Stimulated activated CD8-positive, alpha-beta memory T cell treated with anti-CD3 and anti-CD28 coated beads, Interleukin-4, amount 100 ng/mL, for 48 hours (primary cell): ENCODE measurements at regions not wholly inside any gene's neighbourhood (a gene's known extent, or its start where the extent isn't known, plus 50 kb on each side); places are given as distances from the start of the nearest gene placed in this dataset.

Experiments
- DNase-seq: peaks from one replicate; pipeline ENCODE4 v3.0.0-alpha.2; 2020

GRCh38 chr13:53749306-53749705 is 720.7 kb downstream of the OLFM4 start:
- DNase-seq: no peak

GRCh38 chr13:53759016-53759415 is 730.4 kb downstream of the OLFM4 start:
- DNase-seq: no peak

- DNase-seq: no peak
These were observed 747.2 kb downstream of the OLFM4 start for GRCh38 chr13:53775807-53776206.

GRCh38 chr13:53778937-53779336 is 750.3 kb downstream of the OLFM4 start:
- no peak for DNase-seq

- DNase-seq: no peak
These were observed 753.3 kb downstream of the OLFM4 start for GRCh38 chr13:53781941-53782340.

- DNase-seq: no peak
These were observed 753.9 kb downstream of the OLFM4 start for GRCh38 chr13:53782488-53782961.

- DNase-seq: no peak
These were observed 754.9 kb downstream of the OLFM4 start for GRCh38 chr13:53783471-53783870.

GRCh38 chr13:53788286-53788685 is 759.7 kb downstream of the OLFM4 start:
- no peak for DNase-seq

GRCh38 chr13:53800011-53800410 is 771.4 kb downstream of the OLFM4 start:
- no peak for DNase-seq

GRCh38 chr13:53807251-53807834 is 778.7 kb downstream of the OLFM4 start:
- DNase-seq: no peak

GRCh38 chr13:53821632-53822031 is 793.0 kb downstream of the OLFM4 start:
- no peak for DNase-seq

GRCh38 chr13:53822136-53822535 is 793.5 kb downstream of the OLFM4 start:
- DNase-seq: no peak

- DNase-seq: no peak
These were observed 810.8 kb downstream of the OLFM4 start for GRCh38 chr13:53839461-53839860.

- DNase-seq: no peak
These were observed 816.0 kb downstream of the OLFM4 start for GRCh38 chr13:53844473-53845146.

- DNase-seq: no peak
These were observed 818.9 kb downstream of the OLFM4 start for GRCh38 chr13:53847502-53847901.

- DNase-seq: no peak
These were observed 819.9 kb downstream of the OLFM4 start for GRCh38 chr13:53848366-53848961.

GRCh38 chr13:53854321-53854720 is 825.7 kb downstream of the OLFM4 start:
- DNase-seq: no peak

GRCh38 chr13:53856573-53857195 is 828.1 kb downstream of the OLFM4 start:
- DNase-seq: no peak

- DNase-seq: no peak
These were observed 834.9 kb downstream of the OLFM4 start for GRCh38 chr13:53863520-53863919.

- DNase-seq: no peak
These were observed 844.9 kb downstream of the OLFM4 start for GRCh38 chr13:53873558-53873957.

GRCh38 chr13:53878861-53879260 is 850.2 kb downstream of the OLFM4 start:
- no peak for DNase-seq

- no peak for DNase-seq
These were observed 857.4 kb downstream of the OLFM4 start for GRCh38 chr13:53885997-53886396.

GRCh38 chr13:53890696-53891095 is 862.1 kb downstream of the OLFM4 start:
- DNase-seq: no peak

GRCh38 chr13:53901593-53901992 is 873.0 kb downstream of the OLFM4 start:
- no peak for DNase-seq
